ENCODE measurements at regions not wholly inside any gene's neighbourhood (a gene's known extent, or its start where the extent isn't known, plus 50 kb on each side); places are given as distances from the start of the nearest gene placed in this dataset.
"Not testable (repeated sequence)": the region's sequence is repeated elsewhere in the genome, so short reads cannot be mapped to it uniquely, and the experiment has no call there.

DNA sequence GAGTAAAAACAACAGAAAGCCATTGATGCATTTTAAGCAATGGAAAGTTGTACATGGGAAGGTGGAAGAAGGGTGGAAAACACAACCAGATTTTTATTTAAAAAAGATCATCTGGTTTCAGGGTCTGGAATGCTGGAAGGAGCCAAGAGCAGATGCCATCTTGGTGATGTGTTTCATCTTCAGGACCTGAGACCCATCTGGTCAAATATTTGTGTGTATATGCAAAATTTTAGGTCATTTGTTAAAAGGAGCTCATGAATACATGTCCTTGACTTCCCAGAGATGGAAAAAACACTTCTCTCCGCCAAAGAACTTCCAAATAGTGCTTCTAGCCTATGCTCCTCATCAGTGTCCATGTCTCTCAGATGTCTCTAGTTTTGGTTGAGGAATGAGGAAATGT lies 110.6 kb upstream of the GDNF start:
- no peak for DNase-seq

DNA sequence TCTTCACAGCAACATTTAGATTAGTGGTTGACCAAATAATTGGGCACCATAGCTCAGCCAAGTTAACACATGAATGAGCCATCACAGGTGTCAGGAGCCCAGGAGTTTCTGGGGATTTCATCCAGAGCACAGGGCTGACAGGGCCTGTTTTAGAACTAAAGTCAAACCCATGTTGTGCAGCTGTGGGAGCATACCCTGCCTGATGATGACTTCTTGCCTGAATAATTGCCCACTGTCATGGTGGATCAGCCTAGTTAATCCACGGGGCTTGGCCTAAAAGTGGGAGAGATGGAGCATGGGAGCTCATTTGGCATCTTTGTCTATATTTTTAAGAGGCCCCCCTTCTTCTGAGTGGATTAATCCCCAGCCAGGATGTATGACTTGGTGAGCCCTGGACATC lies 105.6 kb upstream of the GDNF start:
- no peak for DNase-seq

DNA sequence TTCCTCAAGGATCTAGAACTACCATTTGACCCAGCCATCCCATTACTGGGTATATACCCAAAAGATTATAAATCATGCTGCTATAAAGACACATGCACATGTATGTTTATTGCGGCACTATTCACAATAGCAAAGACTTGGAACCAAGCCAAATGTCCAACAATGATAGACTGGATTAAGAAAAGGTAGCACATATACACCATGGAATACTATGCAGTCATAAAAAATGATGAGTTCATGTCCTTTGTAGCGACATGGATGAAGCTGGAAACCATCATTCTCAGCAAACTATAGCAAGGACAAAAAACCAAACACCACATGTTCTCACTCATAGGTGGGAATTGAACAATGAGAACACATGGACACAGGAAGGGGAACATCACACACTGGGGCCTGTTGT lies 103.3 kb upstream of the GDNF start:
- not testable (repeated sequence) for DNase-seq

DNA sequence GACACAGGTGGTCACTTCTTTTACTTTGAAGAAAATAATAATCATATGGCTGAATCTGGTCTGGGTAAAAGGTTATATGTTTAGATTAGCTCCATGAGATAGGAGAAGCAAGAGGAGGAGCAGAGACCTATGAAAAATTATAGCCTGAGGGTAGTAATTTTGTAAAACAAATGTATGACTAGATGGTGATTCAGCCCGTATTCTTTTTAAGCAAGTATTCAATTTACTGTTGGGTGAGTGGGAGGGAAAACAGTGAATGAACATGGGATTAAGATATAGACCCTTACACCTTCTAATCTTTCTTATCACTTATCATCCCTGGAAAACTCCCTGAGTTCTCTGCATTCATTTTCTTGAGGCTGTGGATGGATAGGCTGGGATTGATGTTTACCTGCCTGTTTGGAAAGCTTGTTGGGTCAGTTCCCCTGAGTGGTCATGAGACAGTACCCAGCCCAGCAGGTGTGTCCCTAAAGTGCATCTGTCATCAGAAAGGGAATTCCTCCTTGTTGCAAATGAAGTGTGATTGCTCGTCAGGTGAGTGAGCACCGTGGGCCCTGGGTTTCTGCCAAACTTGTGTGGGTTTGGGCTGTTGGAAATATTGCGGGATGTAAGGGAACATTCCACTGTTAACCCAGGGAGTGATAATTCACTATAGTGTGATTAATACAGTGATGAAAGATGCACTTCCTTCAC lies 101.2 kb upstream of the GDNF start:
- DNase-seq: no peak

DNA sequence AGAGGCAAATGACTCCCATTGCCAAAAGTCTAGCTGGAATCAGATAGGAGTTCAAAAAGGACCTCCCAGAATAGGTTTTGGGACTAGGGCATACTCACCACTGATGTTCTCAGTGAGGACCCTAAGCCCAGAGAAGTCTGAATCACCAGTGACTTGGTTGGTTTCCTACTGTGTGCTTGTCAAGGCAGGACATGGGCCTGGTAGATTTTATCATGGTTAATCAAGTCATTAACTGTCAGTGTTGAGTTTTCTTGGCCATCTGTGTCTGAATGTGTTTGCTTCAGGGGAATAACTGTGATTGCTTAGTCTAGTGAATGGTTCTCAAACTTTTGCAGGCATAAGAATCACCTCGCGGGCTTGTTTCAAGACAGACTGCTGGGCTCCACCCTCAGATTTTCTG lies 99.0 kb upstream of the GDNF start:
- no peak for DNase-seq

DNA sequence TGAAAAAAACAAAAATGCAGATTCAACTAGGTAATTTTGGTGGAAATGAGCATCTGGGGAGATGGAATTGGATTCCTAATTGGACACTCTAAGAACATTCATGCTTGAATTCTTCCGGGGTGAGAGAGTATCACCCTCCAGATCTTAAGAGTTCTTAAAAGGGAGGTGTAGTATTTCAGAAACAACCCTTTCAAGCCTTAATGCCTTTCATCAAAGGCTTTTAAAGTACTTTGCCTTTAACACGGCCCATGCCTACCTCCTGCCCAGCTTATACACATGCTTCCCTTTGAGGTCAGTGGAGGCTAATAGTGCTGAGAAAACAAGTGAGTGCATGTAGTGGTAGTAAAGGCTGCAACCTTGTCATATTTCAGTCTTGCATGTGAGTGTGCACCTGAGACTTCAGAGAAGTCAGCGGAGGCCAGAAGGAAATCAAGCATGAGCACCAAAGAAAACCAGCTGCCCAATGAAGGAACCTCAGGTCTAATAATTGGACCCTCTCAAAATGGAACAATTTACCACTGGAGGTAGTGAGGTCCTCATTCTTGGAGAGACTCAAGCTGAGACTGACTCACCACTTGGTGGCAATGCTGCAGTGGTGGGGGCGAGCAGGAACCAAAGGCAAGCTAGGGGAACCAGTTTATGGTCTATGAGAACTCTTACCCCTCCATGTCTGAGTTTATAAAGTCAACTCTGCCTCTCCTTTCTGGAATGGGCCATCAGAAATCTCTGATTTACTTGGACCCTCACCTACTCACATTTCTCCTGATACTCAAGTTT lies 98.4 kb upstream of the GDNF start:
- DNase-seq: no peak

DNA sequence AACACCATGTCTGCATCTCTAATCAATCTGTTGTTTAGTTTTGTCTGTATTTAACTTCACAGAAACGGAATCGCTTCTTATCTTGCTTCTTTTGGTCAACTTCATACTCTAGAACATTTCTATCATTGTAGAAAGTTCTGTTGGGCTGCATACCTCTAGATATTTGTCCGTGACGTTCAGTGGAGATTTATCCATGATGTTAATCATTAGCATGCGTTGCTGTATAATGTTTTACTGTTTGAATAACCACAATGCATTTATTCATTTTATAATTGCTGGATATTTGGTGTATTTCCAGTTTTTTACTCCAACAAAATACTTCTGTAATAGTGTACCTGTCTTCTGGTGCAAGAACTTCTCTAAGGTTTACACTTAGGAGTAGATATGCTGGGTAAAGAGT lies 96.2 kb upstream of the GDNF start:
- no peak for DNase-seq

DNA sequence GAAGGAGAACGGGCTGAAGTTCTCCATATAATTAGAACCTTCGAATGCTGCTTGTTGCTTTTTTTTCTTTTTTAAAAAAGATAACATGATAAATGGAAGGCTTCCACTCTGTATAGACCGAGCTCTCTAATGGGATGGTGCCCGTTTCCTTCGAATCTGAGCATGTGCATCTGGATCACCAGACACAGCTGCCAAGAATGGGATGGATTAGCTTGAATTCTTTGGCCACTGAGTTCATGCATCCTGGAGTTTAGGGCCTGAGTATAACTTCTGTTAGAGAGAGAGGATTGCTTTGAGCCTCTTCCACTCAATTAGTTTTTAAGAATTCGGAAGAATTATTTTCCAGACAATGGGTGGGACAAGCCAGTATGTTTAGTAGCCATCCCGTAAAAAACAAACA lies 93.7 kb upstream of the GDNF start:
- DNase-seq: no peak

DNA sequence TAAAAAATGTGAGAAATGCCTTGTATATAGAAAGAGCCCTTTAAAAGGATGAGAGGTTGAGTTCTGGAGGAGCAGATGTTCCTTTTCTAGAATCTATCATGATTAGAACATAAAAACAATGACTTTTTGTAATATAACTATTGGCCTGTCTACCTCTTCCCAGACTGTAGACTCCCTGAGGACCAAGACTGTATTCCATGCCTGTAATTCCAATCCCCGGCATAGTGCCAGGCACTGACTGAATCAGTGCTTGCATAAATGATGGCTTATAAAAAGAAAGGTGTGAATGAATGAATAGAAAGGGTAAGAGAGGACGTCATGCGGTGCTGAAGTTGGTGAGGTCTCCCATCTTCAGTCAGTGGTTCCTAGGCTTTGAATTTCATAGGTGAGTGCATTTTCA lies 92.6 kb upstream of the GDNF start:
- DNase-seq: no peak

DNA sequence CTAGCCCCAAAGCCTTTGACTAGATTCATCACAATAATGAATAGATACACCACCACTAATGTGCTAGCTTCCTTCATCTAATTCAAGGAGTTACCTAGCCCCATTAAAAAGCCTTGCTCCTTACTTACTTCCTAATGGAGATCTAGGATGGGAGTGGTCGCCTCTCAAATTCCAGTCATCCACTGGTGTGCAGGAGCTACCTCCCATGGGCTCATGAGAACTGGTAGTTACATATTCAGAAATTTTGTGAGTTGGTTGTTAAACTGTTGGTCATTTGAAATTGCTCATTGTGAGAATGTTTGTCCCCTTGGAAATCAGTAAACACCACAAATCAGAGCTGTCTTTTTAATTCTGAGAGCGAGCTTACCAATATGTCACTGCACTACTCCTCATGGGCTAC lies 91.7 kb upstream of the GDNF start:
- no peak for DNase-seq

DNA sequence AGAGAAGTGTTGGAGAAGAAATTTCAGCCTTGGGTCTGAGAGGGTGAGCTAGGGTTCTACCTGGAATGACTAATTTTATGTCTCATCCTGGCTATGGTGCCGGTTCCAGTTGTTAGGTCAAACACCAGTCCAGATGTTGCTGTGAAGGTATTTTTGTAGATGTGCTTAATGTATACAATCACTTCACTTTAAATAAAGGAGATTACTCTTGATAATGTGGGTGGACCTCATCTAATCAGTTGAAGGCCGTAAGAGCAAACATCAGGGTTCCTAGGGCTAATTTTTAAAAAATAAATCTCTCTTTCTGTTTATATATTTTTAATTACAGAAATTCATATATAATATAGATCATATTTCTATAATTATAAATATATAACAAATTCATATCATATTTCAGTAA lies 90.5 kb upstream of the GDNF start:
- DNase-seq: no peak

DNA sequence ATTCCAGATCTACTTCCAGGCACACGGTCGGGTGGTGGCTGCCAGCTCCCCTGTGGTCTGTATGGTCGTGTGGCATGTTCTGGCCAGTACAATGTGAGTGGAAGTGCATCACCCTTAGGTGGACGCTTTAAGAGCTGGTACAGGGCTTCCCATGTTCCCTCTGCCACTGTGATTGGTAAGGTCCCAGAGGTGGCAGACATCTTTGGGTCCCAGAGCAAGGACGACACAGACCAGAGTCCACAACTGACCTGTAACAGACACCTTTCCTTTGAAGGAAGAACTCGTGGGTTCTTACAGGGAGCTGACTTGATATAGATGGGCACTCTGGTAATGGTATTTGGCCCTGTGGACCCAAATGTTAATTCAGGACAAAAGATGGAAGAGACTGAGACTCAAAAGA lies 90.0 kb upstream of the GDNF start:
- DNase-seq: no peak

DNA sequence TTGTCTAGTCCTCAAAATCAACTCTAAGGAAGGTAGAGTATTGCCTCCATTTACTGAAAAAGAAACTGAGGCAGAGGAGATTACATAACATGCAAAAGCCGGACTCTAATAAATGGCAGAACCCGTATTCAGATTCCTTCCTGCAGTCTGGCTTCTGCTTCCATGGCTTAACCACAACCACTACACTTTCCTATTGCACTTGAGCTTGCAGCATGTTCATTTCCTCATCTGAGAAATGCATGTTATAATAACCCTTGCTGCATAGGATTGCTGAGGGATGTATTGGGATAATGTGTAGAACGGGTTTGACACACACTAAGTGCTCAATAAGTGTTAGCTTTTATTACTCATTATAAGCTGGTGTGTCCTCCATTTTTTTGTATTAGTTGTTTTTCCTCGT lies 87.9 kb upstream of the GDNF start:
- DNase-seq: peak; percentile 62

DNA sequence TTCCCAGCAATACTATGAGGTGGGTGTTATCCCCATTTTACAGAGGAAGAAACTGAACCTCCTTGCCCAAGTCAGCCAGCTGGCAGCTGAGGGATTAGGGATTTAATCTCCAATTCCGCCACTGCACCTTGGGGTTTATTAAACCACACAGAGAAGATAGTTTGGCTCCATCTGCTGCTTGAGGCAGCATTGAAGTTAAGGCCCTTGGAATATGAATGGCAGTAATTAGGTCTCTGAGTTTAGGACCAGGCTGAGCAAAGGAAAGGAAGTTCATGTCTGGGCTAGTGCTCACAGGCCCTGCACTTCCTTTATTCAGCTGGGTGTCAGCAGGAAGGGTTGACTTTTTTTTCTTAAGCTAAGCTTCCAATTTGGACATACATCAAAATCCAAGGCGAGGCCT lies 86.9 kb upstream of the GDNF start:
- DNase-seq: peak; percentile 72

DNA sequence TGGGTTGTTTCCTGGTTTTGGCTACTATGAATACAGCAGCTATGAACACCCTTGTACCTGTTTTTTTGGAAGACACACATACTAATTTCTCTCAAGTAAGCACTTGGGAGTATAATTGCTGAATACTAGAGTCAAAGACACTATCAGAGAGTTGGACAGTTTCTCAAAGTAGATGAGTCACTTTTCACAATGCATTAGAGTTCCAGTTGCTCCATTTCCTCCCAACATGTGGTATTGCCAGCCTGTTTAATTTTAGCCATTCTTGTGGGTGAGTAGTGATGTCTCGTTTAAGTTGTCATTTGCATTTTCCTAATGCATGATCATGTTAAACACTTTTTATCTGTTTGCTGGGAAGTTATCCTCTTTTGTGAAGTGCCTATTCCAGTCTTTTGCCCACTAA lies 81.6 kb upstream of the GDNF start:
- peak; percentile 60 for DNase-seq

DNA sequence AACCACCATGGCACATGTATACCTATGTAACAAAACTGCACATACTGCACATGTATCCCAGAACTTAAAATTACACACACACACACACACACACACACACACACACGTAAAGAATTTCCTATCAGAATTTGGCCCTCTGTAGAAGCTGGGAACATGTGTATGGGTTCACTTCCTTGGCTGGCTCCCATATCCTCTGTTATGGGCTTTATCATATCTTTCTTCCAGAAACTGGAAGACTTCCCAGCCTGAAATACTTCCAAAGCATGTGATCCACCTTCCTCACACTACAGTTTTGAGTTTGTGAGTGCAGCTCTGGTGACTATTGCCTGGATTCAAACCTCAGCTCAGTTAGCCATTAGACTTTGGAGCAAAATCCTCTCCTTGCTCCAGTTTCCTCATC lies 78.6 kb upstream of the GDNF start:
- no peak for DNase-seq

DNA sequence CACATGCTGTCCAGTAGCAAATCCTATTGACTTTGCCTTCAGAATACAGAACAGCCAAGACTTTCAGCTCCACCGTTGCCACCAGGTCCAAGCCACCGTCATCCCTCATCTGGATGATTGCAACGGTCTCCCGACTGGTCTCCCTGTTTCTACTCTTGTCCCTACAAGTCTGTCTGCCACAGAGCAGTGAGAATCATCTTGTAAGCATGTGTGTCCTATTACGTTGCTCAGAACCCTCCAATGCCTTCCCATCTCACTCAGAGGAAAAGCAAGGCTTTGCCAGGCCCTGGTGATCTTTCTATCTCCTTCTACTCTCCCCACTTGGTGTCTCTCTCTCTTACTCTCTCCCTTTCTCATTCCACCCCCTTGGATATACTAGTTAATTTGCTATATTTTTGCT lies 76.7 kb upstream of the GDNF start:
- no peak for DNase-seq

DNA sequence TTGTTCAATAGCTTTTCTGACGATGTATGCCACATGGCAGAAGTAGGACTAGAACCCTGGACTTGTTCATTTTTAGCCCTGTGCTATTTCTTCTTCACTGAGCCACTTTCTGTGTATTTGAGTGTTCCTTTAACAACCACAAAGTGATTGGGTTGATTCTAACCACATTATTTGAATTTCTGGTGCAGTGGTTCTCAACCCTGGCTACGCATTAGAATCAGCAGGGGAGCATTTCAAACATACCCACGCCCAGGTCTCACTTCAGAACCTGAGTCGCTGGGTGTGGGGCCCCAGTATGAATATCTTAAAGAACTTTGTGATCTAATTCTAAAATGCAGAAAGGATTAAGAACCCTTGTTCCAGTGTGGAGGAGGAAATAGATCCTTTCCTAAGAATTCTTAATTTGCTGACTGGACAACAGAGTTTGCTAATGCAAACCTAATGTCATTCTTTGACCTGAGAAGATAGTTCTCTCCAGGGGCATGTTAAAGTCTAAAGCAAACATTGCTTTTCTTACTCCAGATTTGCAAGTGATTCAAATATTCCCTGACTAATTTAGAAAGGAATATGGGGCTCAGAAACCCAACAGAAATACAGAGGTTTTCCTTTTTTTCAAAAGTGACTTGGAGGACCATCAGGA lies 75.4 kb upstream of the GDNF start:
- DNase-seq: no peak

DNA sequence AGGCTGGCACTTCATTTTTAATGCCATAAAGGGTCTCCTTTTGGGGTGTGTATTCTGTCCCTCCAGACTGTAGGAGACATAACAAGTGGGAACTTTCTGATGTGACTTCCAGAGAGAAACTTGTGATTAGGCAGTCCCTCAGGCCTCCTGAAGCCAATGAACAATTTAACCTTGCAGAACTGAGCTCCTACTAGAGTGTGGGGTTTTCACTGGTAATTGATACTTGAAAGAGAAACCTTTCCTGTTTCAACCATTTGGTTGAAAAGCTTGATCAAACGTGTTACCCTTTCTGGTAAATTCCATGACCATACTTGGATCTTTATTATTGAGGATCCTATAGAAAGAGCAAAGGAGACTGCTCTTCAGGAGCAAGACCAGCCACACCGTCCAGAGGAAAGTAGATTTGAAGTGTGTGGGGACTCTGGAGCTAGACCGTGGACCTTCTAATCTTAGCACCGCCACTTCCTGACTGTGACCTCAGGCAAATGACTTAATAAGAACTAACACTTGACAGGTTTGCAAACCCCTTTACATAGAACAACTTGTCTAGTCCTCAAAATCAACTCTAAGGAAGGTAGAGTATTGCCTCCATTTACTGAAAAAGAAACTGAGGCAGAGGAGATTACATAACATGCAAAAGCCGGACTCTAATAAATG lies 69.9 kb upstream of the GDNF start:
- DNase-seq: peak; percentile 58

DNA sequence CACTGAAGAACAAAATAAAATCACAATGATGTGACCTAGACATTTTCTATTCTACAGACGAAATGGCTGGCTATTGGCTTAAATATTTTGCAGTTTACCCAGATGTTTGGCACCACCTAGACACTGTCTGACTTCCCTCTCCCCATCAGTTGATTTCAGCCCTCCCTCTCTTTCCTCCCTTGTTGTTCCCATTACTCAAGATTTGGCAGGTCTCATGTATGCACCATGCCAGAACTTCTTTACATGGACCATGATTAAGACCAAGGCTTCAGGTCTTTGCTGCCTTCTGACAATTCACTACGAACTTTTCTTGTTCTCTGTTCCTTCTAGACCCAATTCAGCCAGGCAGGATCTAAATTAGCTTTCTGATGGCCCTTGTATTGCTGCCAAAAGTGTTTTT lies 66.6 kb upstream of the GDNF start:
- DNase-seq: no peak

DNA sequence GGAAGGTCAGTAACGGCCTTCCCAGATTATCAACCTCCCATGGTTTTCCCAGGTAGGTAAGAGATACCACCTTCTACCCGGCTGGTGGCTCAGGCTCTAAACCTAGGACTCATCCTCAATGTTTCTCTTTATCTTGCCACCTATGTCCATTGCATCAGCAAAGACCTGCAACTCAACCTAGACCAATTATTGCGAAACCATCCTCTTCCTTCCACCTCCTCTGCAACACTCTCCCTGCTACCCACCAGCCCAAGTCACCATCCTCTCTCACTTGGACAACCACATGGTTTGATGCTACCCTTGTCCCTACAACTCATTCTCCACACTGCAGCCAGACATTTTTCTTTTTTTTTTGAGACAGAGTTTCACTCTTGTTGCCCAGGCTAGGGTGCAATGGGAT lies 65.4 kb upstream of the GDNF start:
- no peak for DNase-seq

DNA sequence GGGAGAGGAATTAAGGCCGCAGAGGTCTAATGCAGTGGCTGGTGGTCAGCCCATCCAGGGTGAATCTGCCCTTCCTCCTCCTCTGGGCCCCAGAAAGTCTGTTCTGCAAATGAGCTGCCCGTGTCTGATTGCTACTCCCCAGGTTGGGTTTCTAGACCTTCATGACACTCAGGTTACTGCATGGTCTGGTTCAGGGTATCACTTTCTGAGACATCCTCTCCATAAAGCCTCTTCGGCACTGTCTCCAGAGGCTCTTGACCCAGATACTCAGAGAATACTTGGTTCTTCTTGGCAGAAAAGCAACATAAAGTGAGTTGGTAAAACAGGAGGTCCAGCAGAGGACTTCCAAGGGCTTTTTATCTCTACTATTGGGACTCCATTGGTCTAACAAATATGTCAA lies 62.5 kb upstream of the GDNF start:
- DNase-seq: no peak

DNA sequence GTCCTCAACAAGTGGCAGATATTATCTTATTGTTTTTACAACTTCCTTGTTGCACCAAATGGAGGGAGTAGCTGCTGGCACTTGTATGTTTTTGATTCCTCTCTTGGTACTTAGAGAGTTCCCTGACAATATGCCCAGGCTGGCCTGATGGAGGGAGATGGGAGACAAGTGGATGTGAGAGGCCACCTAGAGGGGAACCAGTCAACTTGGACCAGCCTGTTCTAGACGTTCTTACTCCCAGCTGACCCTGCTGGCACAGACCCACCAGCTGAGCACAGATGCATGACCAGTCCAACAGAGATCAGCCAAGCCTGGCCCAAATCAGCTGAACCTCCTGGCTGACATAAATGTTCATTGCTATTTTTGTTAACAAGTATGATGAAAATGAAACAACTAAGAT lies 60.9 kb upstream of the GDNF start:
- DNase-seq: peak; percentile 7

DNA sequence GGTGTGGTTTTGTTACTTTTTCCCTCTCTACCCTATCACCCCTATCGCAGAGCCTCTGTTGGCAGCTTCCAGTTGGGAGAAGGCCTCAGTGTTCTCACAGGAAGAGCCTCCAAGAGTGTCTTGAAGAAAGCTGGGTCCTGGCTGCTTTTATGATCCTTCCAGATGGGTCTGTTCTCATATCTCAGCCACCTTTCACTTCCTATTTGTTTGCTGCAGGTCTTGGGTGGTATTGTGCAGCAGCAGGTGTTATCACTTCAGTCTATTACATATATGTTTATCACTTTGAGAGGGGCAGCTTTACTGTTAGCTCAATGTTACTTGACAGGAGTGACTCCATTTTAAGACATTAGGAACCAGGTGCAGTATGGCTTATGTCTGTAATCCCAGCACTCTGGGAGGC lies 59.2 kb upstream of the GDNF start:
- no peak for DNase-seq

Measured in MV-4-11 (cell line).